Nephron (organoid): ENCODE measurements at regions not wholly inside any gene's neighbourhood (a gene's known extent, or its start where the extent isn't known, plus 50 kb on each side); places are given as distances from the start of the nearest gene placed in this dataset.

Experiments
- H3K27ac Mint-ChIP-seq, 3 experiments: 2 replicates each; pipeline ENCODE4 v1.8.0; 2020; ENCODE audit warnings: mixed read lengths in 3 of 3, mild to moderate bottlenecking in 2 of 3, moderate library complexity in 1 of 3
- H3K27me3 Mint-ChIP-seq: 2 replicates; pipeline ENCODE4 v1.8.0; 2021; ENCODE audit warnings: low read depth, mild to moderate bottlenecking, moderate library complexity, mixed read lengths
- H3K36me3 Mint-ChIP-seq: 2 replicates; pipeline ENCODE4 v1.8.0; 2020; ENCODE audit warnings: low read depth, mixed read lengths
- H3K4me1 Mint-ChIP-seq: 2 replicates; pipeline ENCODE4 v1.8.0; 2020; ENCODE audit warnings: mixed read lengths
- H3K4me3 Mint-ChIP-seq, 3 experiments: 2 replicates each; pipeline ENCODE4 v1.8.0; 2020; ENCODE audit warnings: mild to moderate bottlenecking in 3 of 3, mixed read lengths in 3 of 3, moderate library complexity in 2 of 3
- H3K9me3 Mint-ChIP-seq: 2 replicates; pipeline ENCODE4 v1.8.0; 2020; ENCODE audit warnings: mixed read lengths
- TF ChIP-seq, protein P1 (sequence below), 3 experiments: fragments of 200-600 bp; sonication (generic); IDR thresholded peaks; one replicate each; pipeline ENCODE4 v1.5.0; 2021; ENCODE audit warnings: antibody characterized with exemption in 3 of 3; ENCODE audit not compliant: unreplicated experiment in 3 of 3

DNA sequence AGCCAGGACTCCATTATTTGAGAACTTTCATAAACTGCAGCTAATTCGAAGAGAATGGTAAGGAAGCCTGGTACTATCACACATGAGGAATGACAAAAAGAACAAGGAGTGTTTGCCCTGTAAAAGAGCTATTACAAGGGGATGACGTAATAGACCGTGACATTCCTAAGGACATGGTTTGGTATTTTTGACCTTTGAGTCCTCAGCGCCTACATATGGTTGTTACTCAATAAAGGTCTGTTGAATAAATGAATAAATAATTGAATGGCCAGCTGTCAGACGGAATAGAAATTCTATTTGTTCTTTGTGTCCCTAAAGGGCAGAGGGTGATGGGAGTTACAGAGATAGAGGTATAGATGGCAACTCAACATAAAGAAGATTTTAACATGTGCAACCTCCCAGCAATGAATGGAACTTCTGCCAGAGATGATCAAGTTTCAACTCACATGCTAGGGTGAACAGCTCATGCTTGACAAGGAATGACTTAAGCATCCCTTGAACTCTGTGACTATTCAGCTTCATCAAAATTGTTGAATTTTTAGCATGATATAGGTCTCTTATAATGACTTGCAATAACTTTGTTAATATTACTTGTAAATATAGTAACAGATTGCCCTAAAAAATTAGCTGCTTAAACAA is 115.4 kb downstream of the TENT5A start:
- peaks cover 3% of the 10 kb centered on the region for H3K27me3 Mint-ChIP-seq

DNA sequence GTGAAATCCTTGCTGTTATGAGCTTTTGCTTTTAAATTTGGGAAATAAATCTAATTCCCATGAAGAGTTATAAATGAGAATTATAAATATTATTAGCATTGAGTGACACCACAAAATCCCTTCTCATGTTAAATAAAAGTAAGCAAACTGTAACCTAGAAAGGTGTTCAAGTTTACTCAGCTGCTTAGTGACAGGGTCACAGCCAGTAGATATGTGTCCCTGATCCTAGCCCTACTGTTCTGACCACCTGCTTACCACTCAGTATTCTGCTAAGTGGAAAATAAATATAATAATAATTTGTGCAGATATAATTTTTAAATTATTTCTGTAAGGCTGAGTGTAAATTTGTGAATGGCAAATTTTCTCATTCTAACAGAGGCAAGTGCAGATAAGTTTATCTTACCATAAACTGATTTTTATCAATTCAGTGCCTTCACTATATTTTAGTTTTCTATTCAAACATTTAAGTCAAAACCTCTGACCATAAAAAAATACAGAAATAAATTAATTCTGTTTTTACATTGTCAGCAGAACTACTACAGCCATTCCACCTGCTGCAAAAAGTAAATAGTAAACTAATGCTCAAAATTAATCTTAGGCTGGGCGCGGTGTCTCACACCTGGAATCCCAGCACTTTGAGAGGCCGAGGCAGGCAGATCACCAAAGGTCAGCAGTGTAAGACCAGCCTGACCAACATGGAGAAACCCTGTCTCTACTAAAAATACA is 118.2 kb downstream of the TENT5A start:
- Mint-ChIP-seq H3K27ac (no peak overlapping the region), H3K4me3 (no peak overlapping the region), H3K4me1 (no peaks in the 10 kb centered on the region), H3K9me3 (peaks cover 10% of the 10 kb centered on the region), H3K27me3 (no peaks in the 10 kb centered on the region), H3K36me3 (no peaks in the 10 kb centered on the region)
- TF ChIP-seq, protein P1, sequence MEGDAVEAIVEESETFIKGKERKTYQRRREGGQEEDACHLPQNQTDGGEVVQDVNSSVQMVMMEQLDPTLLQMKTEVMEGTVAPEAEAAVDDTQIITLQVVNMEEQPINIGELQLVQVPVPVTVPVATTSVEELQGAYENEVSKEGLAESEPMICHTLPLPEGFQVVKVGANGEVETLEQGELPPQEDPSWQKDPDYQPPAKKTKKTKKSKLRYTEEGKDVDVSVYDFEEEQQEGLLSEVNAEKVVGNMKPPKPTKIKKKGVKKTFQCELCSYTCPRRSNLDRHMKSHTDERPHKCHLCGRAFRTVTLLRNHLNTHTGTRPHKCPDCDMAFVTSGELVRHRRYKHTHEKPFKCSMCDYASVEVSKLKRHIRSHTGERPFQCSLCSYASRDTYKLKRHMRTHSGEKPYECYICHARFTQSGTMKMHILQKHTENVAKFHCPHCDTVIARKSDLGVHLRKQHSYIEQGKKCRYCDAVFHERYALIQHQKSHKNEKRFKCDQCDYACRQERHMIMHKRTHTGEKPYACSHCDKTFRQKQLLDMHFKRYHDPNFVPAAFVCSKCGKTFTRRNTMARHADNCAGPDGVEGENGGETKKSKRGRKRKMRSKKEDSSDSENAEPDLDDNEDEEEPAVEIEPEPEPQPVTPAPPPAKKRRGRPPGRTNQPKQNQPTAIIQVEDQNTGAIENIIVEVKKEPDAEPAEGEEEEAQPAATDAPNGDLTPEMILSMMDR (IDR thresholded peaks at IDR 0.05; ENCODE audit: unreplicated experiment in 3 of 3), result no peak

More for the DNA sequence above, 115.4 kb downstream of the TENT5A start:
- Mint-ChIP-seq H3K27ac (no peak overlapping the region), H3K4me3 (no peak overlapping the region), H3K4me1 (no peaks in the 10 kb centered on the region), H3K9me3 (peaks cover 3% of the 10 kb centered on the region), H3K36me3 (no peaks in the 10 kb centered on the region)
- TF ChIP-seq, protein P1 (IDR thresholded peaks at IDR 0.05; ENCODE audit: unreplicated experiment in 3 of 3), result no peak

GRCh38 chr6:81633391-81633790 is 119.1 kb downstream of the TENT5A start:
- no peak overlapping the region for H3K4me3 Mint-ChIP-seq
- H3K4me1 Mint-ChIP-seq, result no peaks in the 10 kb centered on the region
- TF ChIP-seq, protein P1 (IDR thresholded peaks at IDR 0.05; ENCODE audit: unreplicated experiment in 3 of 3), result no peak

DNA sequence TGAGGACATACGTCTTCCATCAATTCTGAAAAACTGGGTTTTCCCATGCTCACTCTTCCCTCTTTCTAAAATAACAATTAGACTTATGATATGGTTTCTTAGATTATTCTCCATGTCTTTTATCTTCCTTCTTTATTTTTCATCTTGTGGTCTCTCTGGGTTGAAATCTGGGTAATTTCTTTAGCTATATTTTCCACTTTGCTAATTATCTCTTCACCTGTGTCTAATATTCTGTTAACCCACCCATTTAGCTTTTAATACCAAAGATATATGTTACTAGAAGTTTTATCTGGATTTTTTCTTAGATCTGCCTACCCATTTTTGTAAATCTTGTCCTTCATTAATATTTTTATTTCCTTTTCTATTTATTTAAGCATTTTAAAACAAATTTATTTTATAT is 121.8 kb downstream of the TENT5A start:
- Mint-ChIP-seq H3K36me3 (no peaks in the 10 kb centered on the region), H3K27ac (no peak overlapping the region), H3K27me3 (no peaks in the 10 kb centered on the region), H3K4me3 (no peak overlapping the region), H3K9me3 (peaks cover 12% of the 10 kb centered on the region), H3K4me1 (no peaks in the 10 kb centered on the region)
- TF ChIP-seq, protein P1 (IDR thresholded peaks at IDR 0.05; ENCODE audit: unreplicated experiment in 3 of 3), result no peak

More at GRCh38 chr6:81633391-81633790, 119.1 kb downstream of the TENT5A start:
- no peak overlapping the region for H3K27ac Mint-ChIP-seq
- H3K36me3 Mint-ChIP-seq, result no peaks in the 10 kb centered on the region
- H3K27me3 Mint-ChIP-seq, result no peaks in the 10 kb centered on the region
- H3K9me3 Mint-ChIP-seq, result peaks cover 12% of the 10 kb centered on the region

GRCh38 chr6:81625216-81625615 is 127.3 kb downstream of the TENT5A start:
- peaks cover 2% of the 10 kb centered on the region for H3K9me3 Mint-ChIP-seq
- TF ChIP-seq, protein P1 (IDR thresholded peaks at IDR 0.05; ENCODE audit: unreplicated experiment in 3 of 3), result no peak
- no peak overlapping the region for H3K27ac Mint-ChIP-seq
- H3K4me1 Mint-ChIP-seq, result no peaks in the 10 kb centered on the region
- no peaks in the 10 kb centered on the region for H3K36me3 Mint-ChIP-seq
- H3K27me3 Mint-ChIP-seq, result no peaks in the 10 kb centered on the region
- H3K4me3 Mint-ChIP-seq, result no peak overlapping the region
